Chondrocyte (in vitro differentiated cells): ENCODE measurements at regions not wholly inside any gene's neighbourhood (a gene's known extent, or its start where the extent isn't known, plus 50 kb on each side); places are given as distances from the start of the nearest gene placed in this dataset.

Experiments used
- DNase-seq: peaks from one replicate; pipeline ENCODE4 v3.0.0; 2021; ENCODE audit warnings: mixed read lengths, low spot score
- H3K27ac Mint-ChIP-seq: one replicate; pipeline ENCODE4 v1.8.0; 2021; ENCODE audit warnings: mild to moderate bottlenecking, moderate library complexity, mixed read lengths; ENCODE audit not compliant: unreplicated experiment
- H3K27me3 Mint-ChIP-seq: 2 replicates; pipeline ENCODE4 v1.8.0; 2021; ENCODE audit warnings: low read depth, mixed read lengths
- H3K36me3 Mint-ChIP-seq: 2 replicates; pipeline ENCODE4 v1.8.0; 2021; ENCODE audit warnings: low read depth, mixed read lengths
- H3K4me1 Mint-ChIP-seq: 2 replicates; pipeline ENCODE4 v1.8.0; 2021; ENCODE audit warnings: low read depth, mild to moderate bottlenecking, mixed read lengths
- H3K4me3 Mint-ChIP-seq: one replicate; pipeline ENCODE4 v1.8.0; 2021; ENCODE audit warnings: mild to moderate bottlenecking, moderate library complexity, mixed read lengths; ENCODE audit not compliant: unreplicated experiment
- H3K9me3 Mint-ChIP-seq: 2 replicates; pipeline ENCODE4 v1.8.0; 2021; ENCODE audit warnings: low read depth, mixed read lengths
- CTCF ChIP-seq: fragments of 200-600 bp; sonication (generic); IDR thresholded peaks from 2 replicates; pipeline ENCODE4 v1.5.0; 2021; ENCODE audit warnings: antibody characterized with exemption, mild to moderate bottlenecking, moderate library complexity

GRCh38 chr2:163419000-163419830 lies 316.6 kb downstream of the FIGN start:
- peaks cover 3% of the 10 kb centered on the region for H3K4me1 Mint-ChIP-seq
- H3K4me3 Mint-ChIP-seq = no peak overlapping the region
- DNase-seq = no peak
- H3K27ac Mint-ChIP-seq = no peak overlapping the region
- H3K9me3 Mint-ChIP-seq = peaks cover 4% of the 10 kb centered on the region
- no peak for TF ChIP-seq CTCF
- peaks cover 2% of the 10 kb centered on the region for H3K36me3 Mint-ChIP-seq
- H3K27me3 Mint-ChIP-seq = no peaks in the 10 kb centered on the region

GRCh38 chr2:163417596-163418337 lies 318.0 kb downstream of the FIGN start:
- Mint-ChIP-seq H3K9me3 (peaks cover 4% of the 10 kb centered on the region), H3K4me1 (peaks cover 10% of the 10 kb centered on the region), H3K4me3 (no peak overlapping the region), H3K36me3 (peaks cover 2% of the 10 kb centered on the region), H3K27ac (no peak overlapping the region), H3K27me3 (no peaks in the 10 kb centered on the region)
- no peak for DNase-seq
- no peak for TF ChIP-seq CTCF

GRCh38 chr2:163414121-163414520 lies 321.7 kb downstream of the FIGN start:
- H3K9me3 Mint-ChIP-seq = peaks cover 4% of the 10 kb centered on the region
- H3K27me3 Mint-ChIP-seq = no peaks in the 10 kb centered on the region
- peaks cover 2% of the 10 kb centered on the region for H3K36me3 Mint-ChIP-seq
- H3K4me3 Mint-ChIP-seq = no peak overlapping the region
- DNase-seq = no peak
- no peak for TF ChIP-seq CTCF
- peaks cover 10% of the 10 kb centered on the region for H3K4me1 Mint-ChIP-seq
- no peak overlapping the region for H3K27ac Mint-ChIP-seq

- H3K27ac Mint-ChIP-seq = peak overlapping the region; percentile 6
- no peaks in the 10 kb centered on the region for H3K9me3 Mint-ChIP-seq
- H3K36me3 Mint-ChIP-seq = no peaks in the 10 kb centered on the region
- DNase-seq = no peak
- no peaks in the 10 kb centered on the region for H3K27me3 Mint-ChIP-seq
- TF ChIP-seq CTCF = no peak
- peaks cover 13% of the 10 kb centered on the region for H3K4me1 Mint-ChIP-seq
- H3K4me3 Mint-ChIP-seq = no peak overlapping the region
Observed at GRCh38 chr2:163407296-163407695, 328.5 kb downstream of the FIGN start.

GRCh38 chr2:163405298-163405697 lies 330.5 kb downstream of the FIGN start:
- no peak for DNase-seq
- H3K27me3 Mint-ChIP-seq = no peaks in the 10 kb centered on the region
- no peaks in the 10 kb centered on the region for H3K9me3 Mint-ChIP-seq
- peaks cover 18% of the 10 kb centered on the region for H3K4me1 Mint-ChIP-seq
- H3K36me3 Mint-ChIP-seq = no peaks in the 10 kb centered on the region
- no peak overlapping the region for H3K27ac Mint-ChIP-seq
- no peak overlapping the region for H3K4me3 Mint-ChIP-seq
- no peak for TF ChIP-seq CTCF
